Thyroid gland (tissue), 4 donors: ENCODE measurements at regions not wholly inside any gene's neighbourhood (a gene's known extent, or its start where the extent isn't known, plus 50 kb on each side); places are given as distances from the start of the nearest gene placed in this dataset.

ENCODE experiments used
- CTCF ChIP-seq, 6 experiments: fragments of 200-600 bp in 3 of 6; fragments of 450-650 bp in 3 of 6; sonication (generic) in 3 of 6; IDR thresholded peaks; one replicate each; pipeline ENCODE4 v1.5.1; 2016 to 2019; ENCODE audit warnings: antibody characterized with exemption in 6 of 6, mild to moderate bottlenecking in 2 of 6, inconsistent platforms in 1 of 6, moderate library complexity in 1 of 6
- POLR2A ChIP-seq, 2 donors: fragments of 450-650 bp; IDR thresholded peaks; one replicate each; pipeline ENCODE4 v1.6.1; 2017; ENCODE audit warnings: antibody characterized with exemption in 2 of 2, mild to moderate bottlenecking in 2 of 2, moderate library complexity in 1 of 2

- TF ChIP-seq CTCF (IDR thresholded peaks at IDR 0.05) (no peak), POLR2A (IDR thresholded peaks at IDR 0.05) (no peak)
Measured at GRCh38 chr1:69315416-69315815, 252.3 kb upstream of the LRRC7 start.
